ENCODE measurements at regions not wholly inside any gene's neighbourhood (a gene's known extent, or its start where the extent isn't known, plus 50 kb on each side); places are given as distances from the start of the nearest gene placed in this dataset.

DNA sequence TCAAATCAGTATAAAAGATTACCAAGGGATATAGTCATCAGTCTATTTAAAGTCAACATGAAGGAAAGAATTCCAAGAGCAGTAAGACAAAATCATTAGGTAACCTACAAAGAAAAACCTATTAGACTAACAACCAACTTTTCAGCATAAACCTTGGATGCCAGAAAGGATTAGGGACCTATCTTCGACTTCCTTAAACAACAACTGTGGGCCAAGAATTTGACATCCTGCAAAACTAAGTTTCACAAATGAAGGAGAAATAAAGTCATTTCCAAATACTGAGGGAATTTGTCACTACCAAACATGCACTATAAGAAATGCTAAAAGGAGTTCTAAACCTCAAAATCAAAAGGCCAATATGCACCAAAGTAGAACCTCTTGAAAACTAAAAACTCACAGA lies 147.9 kb upstream of the TFPI start:
- TF ChIP-seq, protein P1, sequence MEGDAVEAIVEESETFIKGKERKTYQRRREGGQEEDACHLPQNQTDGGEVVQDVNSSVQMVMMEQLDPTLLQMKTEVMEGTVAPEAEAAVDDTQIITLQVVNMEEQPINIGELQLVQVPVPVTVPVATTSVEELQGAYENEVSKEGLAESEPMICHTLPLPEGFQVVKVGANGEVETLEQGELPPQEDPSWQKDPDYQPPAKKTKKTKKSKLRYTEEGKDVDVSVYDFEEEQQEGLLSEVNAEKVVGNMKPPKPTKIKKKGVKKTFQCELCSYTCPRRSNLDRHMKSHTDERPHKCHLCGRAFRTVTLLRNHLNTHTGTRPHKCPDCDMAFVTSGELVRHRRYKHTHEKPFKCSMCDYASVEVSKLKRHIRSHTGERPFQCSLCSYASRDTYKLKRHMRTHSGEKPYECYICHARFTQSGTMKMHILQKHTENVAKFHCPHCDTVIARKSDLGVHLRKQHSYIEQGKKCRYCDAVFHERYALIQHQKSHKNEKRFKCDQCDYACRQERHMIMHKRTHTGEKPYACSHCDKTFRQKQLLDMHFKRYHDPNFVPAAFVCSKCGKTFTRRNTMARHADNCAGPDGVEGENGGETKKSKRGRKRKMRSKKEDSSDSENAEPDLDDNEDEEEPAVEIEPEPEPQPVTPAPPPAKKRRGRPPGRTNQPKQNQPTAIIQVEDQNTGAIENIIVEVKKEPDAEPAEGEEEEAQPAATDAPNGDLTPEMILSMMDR (IDR thresholded peaks at IDR 0.05 in 4 of 5, conservative IDR thresholded peaks at IDR 0.05 in 1 of 5) = no peak
- TF ChIP-seq POLR2A (IDR thresholded peaks at IDR 0.05) = no peak

Measured in gastrocnemius medialis (tissue), 4 donors.